ENCODE measurements at regions not wholly inside any gene's neighbourhood (a gene's known extent, or its start where the extent isn't known, plus 50 kb on each side); places are given as distances from the start of the nearest gene placed in this dataset.

DNA sequence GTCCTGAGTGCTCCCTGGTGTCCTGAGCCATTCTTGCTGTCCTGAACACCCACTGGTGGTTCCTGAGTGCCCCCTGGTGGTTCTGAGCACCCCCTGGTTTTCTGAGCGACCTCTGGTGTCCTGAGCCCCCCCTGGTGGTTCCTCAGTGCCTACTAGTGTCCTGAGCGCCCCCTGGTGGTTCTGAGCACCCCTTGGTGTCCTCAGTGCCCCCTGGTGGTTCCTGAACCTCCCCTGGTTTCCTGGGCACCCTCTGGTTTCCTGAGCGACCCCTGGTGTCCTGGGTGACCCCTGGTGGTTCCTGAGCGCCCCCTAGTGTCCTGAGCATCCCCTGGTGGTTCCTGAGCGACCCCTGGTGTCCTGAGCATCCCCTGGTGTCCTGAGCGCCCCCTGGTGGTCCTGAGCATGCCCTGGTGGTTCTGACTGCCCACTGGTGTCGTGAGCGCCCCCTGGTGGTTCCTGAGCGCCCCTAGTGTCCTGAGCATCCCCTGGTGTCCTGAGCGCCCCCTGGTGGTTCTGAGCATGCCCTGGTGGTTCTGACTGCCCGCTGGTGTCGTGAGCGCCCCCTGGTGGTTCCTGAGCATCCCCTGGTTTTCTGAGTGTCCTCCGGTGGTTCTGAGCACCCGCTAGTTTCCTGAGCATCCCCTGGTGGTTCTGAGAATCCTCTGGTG, 473.1 kb downstream of the TMEM121 start:
- TF ChIP-seq, protein P1, sequence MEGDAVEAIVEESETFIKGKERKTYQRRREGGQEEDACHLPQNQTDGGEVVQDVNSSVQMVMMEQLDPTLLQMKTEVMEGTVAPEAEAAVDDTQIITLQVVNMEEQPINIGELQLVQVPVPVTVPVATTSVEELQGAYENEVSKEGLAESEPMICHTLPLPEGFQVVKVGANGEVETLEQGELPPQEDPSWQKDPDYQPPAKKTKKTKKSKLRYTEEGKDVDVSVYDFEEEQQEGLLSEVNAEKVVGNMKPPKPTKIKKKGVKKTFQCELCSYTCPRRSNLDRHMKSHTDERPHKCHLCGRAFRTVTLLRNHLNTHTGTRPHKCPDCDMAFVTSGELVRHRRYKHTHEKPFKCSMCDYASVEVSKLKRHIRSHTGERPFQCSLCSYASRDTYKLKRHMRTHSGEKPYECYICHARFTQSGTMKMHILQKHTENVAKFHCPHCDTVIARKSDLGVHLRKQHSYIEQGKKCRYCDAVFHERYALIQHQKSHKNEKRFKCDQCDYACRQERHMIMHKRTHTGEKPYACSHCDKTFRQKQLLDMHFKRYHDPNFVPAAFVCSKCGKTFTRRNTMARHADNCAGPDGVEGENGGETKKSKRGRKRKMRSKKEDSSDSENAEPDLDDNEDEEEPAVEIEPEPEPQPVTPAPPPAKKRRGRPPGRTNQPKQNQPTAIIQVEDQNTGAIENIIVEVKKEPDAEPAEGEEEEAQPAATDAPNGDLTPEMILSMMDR (IDR thresholded peaks at IDR 0.05), result no peak
- TF ChIP-seq POLR2A (IDR thresholded peaks at IDR 0.05), result no peak
- TF ChIP-seq POLR2AphosphoS5 (IDR thresholded peaks at IDR 0.05; ENCODE audit: insufficient read depth in 1 of 2, low read depth in 1 of 2), result no peak
